B cell (primary cell): ENCODE measurements at regions not wholly inside any gene's neighbourhood (a gene's known extent, or its start where the extent isn't known, plus 50 kb on each side); places are given as distances from the start of the nearest gene placed in this dataset.

Source experiments
- ATAC-seq: fragments of 200-7000 bp; cut with Tn5 transposase; one replicate; pipeline ENCODE4 v1.10.0; 2021; ENCODE audit warnings: low read depth, mild to moderate bottlenecking, moderate number of reproducible peaks, moderate library complexity
- CTCF ChIA-PET: fragments of 350-600 bp; sonication (Branson Sonifier 250); formaldehyde crosslinking; loops from one replicate; lab custom pipeline; 2021; ENCODE audit warnings: antibody characterized with exemption, inconsistent platforms; lab: Charles Lee
- POLR2A ChIA-PET: fragments of 350-600 bp; sonication (Branson Sonifier 250); formaldehyde crosslinking; loops from one replicate; lab custom pipeline; 2021; ENCODE audit warnings: antibody characterized with exemption; lab: Charles Lee
- DNase-seq: peaks from one replicate; pipeline ENCODE4 v3.0.0; 2013
- H2AFZ ChIP-seq: 2 replicates; pipeline ENCODE4 v1.6.1; 2012; ENCODE audit warnings: mild to moderate bottlenecking, low read depth, low read length; ENCODE audit not compliant: insufficient read depth, poor library complexity, severe bottlenecking
- H3K27ac ChIP-seq, 2 donors: 1 replicate in 1 of 2; 2 replicates in 1 of 2; pipeline ENCODE4 v1.5.1; 2012 to 2013; ENCODE audit warnings: low read length in 2 of 2, mild to moderate bottlenecking in 2 of 2, moderate library complexity in 1 of 2
- H3K27me3 ChIP-seq, 4 experiments: fragments of 200-600 bp in 1 of 4; sonication (generic) in 1 of 4; replicated peaks in 1 of 4; 1 replicate in 2 of 4; 2 replicates in 2 of 4; pipeline versions ENCODE4 v1.6.1 to v1.7.0; 2013 to 2016; ENCODE audit warnings: low read length in 3 of 4, mild to moderate bottlenecking in 2 of 4, mixed read lengths in 1 of 4, moderate library complexity in 1 of 4; ENCODE audit not compliant: insufficient read depth in 4 of 4, control insufficient read depth in 3 of 4; ENCODE audit errors: control extremely low read depth in 1 of 4
- H3K36me3 ChIP-seq, 2 experiments: replicated peaks in 1 of 2; 1 replicate in 1 of 2; 2 replicates in 1 of 2; pipeline versions ENCODE4 v1.6.1 to v1.7.1; 2013; ENCODE audit warnings: low read length in 1 of 2; ENCODE audit not compliant: insufficient read depth in 2 of 2, control insufficient read depth in 1 of 2; ENCODE audit errors: control extremely low read depth in 1 of 2, extremely low read depth in 1 of 2
- H3K4me1 ChIP-seq, 2 donors: fragments of 200-600 bp in 1 of 2; sonication (generic) in 1 of 2; 1 replicate in 1 of 2; 2 replicates in 1 of 2; pipeline versions ENCODE4 v1.5.1 to v1.6.1; 2013 to 2017; ENCODE audit warnings: low read length in 2 of 2; ENCODE audit not compliant: control insufficient read depth in 2 of 2, insufficient read depth in 2 of 2
- H3K4me2 ChIP-seq: replicated peaks from 2 replicates; pipeline ENCODE3; 2012; ENCODE audit warnings: mild to moderate bottlenecking, low read depth, low read length; ENCODE audit not compliant: poor library complexity, severe bottlenecking
- H3K4me3 ChIP-seq, 5 experiments: fragments of 200-600 bp in 1 of 5; sonication (generic) in 1 of 5; 1 replicate in 3 of 5; 2 replicates in 2 of 5; pipeline versions ENCODE4 v1.5.1 to v1.7.0; 2011 to 2016; ENCODE audit warnings: low read length in 4 of 5, mild to moderate bottlenecking in 4 of 5, low read depth in 2 of 5, control low read depth in 1 of 5, moderate library complexity in 1 of 5; ENCODE audit not compliant: insufficient read depth in 1 of 5; ENCODE audit errors: control extremely low read depth in 1 of 5, extremely low read depth in 1 of 5
- H3K79me2 ChIP-seq: fragments of 200-600 bp; sonication (generic); one replicate; pipeline ENCODE4 v1.6.0; 2016; ENCODE audit warnings: low read length; ENCODE audit not compliant: control insufficient read depth, insufficient read depth
- H3K9ac ChIP-seq: fragments of 200-600 bp; sonication (generic); 2 replicates; pipeline ENCODE4 v1.6.1; 2017; ENCODE audit warnings: mild to moderate bottlenecking, low read length, moderate library complexity
- H3K9me3 ChIP-seq, 3 donors: one replicate each; pipeline versions ENCODE4 v1.6.1 to v1.7.1; 2013; ENCODE audit warnings: low read length in 2 of 3; ENCODE audit not compliant: control insufficient read depth in 2 of 3, insufficient read depth in 1 of 3; ENCODE audit errors: control extremely low read depth in 1 of 3
- H4K20me1 ChIP-seq: 2 replicates; pipeline ENCODE4 v1.6.0; 2012; ENCODE audit warnings: mild to moderate bottlenecking, low read length; ENCODE audit not compliant: insufficient read depth, control insufficient read depth, poor library complexity, severe bottlenecking
- H3K27ac Mint-ChIP-seq: one replicate; pipeline ENCODE4 v1.8.0; 2021; ENCODE audit warnings: mixed read lengths
- H3K27me3 Mint-ChIP-seq: one replicate; pipeline ENCODE4 v1.8.0; 2021; ENCODE audit warnings: mixed read lengths
- H3K4me1 Mint-ChIP-seq: one replicate; pipeline ENCODE4 v1.8.0; 2021; ENCODE audit warnings: mixed read lengths
- H3K4me3 Mint-ChIP-seq: one replicate; pipeline ENCODE4 v1.8.0; 2021; ENCODE audit warnings: mixed read lengths
- H3K9me3 Mint-ChIP-seq: one replicate; pipeline ENCODE4 v1.8.0; 2022; ENCODE audit warnings: mixed read lengths; ENCODE audit not compliant: insufficient read depth
- CTCF ChIP-seq: fragments of 200-600 bp; IDR thresholded peaks from one replicate; pipeline ENCODE4 v1.8.0; 2022; ENCODE audit warnings: antibody characterized with exemption, mild to moderate bottlenecking
- EZH2 ChIP-seq: IDR thresholded peaks from 2 replicates; pipeline ENCODE4 v1.6.1; 2012; ENCODE audit warnings: borderline replicate concordance, low read depth, mild to moderate bottlenecking, moderate library complexity, low read length; ENCODE audit not compliant: insufficient read depth, poor library complexity, severe bottlenecking
- WGBS: methylation state at CpG from one replicate; pipeline ENCODE4 v1.1.5; 2013; ENCODE audit warnings: missing lambda C conversion rate; ENCODE audit not compliant: insufficient coverage; 5-methylcytosine and 5-hydroxymethylcytosine counted together
- intact Hi-C: fragments of 100-400 bp; cut with micrococcal nuclease; formaldehyde crosslinking; loops from one replicate; pipeline ENCODE4 v1.10.0; 2022

GRCh38 chr7:7051206-7051877 is 131.0 kb upstream of the C1GALT1 start:
- Mint-ChIP-seq H3K9me3 (peaks cover 6% of the 10 kb centered on the region), H3K4me3 (no peak overlapping the region), H3K27me3 (peaks cover 6% of the 10 kb centered on the region), H3K27ac (peak overlapping the region; percentile 71), H3K4me1 (peaks cover 8% of the 10 kb centered on the region)
- ATAC-seq (no peak), DNase-seq (peak; percentile 46)
- peak overlapping the region; percentile 14 for H3K4me2 ChIP-seq
- H3K4me3 ChIP-seq: no peak overlapping the region
- H3K9me3 ChIP-seq: no peaks in the 10 kb centered on the region
- H3K4me1 ChIP-seq: peaks cover 5 to 8% of the 10 kb centered on the region in 2 donors
- H3K27ac ChIP-seq: no peak overlapping the region
- no peaks in the 10 kb centered on the region for H3K79me2 ChIP-seq
- TF ChIP-seq EZH2: no peak
- TF ChIP-seq CTCF: no peak
- WGBS: 94% methylated on average over 3 of the region's 4 CpGs
- intact Hi-C loops: loop anchor here (5.0 kb wide), 1 partner anchor 1246 kb away; no protein-coding TSS in a partner anchor
- ChIA-PET POLR2A (no interaction called here), CTCF (no interaction called here)
- H4K20me1 ChIP-seq: no peaks in the 10 kb centered on the region
- peak overlapping the region; percentile 66 for H2AFZ ChIP-seq
- H3K9ac ChIP-seq: no peak overlapping the region
- H3K27me3 ChIP-seq: no peaks in the 10 kb centered on the region
- no peaks in the 10 kb centered on the region for H3K36me3 ChIP-seq

GRCh38 chr7:7054252-7054830 is 128.0 kb upstream of the C1GALT1 start:
- H3K4me3 Mint-ChIP-seq: no peak overlapping the region
- CTCF ChIA-PET: no interaction called here
- H3K27me3 Mint-ChIP-seq: peaks cover 4% of the 10 kb centered on the region

More at GRCh38 chr7:7054252-7054830, 128.0 kb upstream of the C1GALT1 start:
- intact Hi-C loops: loop anchor here (5.0 kb wide), 1 partner anchor 1243 kb away; no protein-coding TSS in a partner anchor
- no peak overlapping the region for H3K4me2 ChIP-seq
- no peaks in the 10 kb centered on the region for H3K9me3 ChIP-seq
- 88% methylated on average over 5 of the region's 8 CpGs for WGBS
- peaks cover 2% of the 10 kb centered on the region for H3K9me3 Mint-ChIP-seq
- H4K20me1 ChIP-seq: no peaks in the 10 kb centered on the region
- no peak overlapping the region for H2AFZ ChIP-seq
- POLR2A ChIA-PET: no interaction called here
- no peak overlapping the region for H3K4me3 ChIP-seq
- H3K4me1 ChIP-seq: peaks cover 5 to 8% of the 10 kb centered on the region in 2 donors
- peaks cover 8% of the 10 kb centered on the region for H3K4me1 Mint-ChIP-seq
- no peak for TF ChIP-seq EZH2
- no peak for TF ChIP-seq CTCF
- H3K9ac ChIP-seq: no peak overlapping the region
- peaks cover 0 to 3% (median 0%) of the 10 kb centered on the region in 4 experiments for H3K27me3 ChIP-seq
- H3K36me3 ChIP-seq: no peaks in the 10 kb centered on the region
- no peak overlapping the region for H3K27ac Mint-ChIP-seq
- DNase-seq: no peak
- no peak overlapping the region for H3K27ac ChIP-seq
- no peak for ATAC-seq
- H3K79me2 ChIP-seq: no peaks in the 10 kb centered on the region
